K562 (cell line): ENCODE measurements at regions not wholly inside any gene's neighbourhood (a gene's known extent, or its start where the extent isn't known, plus 50 kb on each side); places are given as distances from the start of the nearest gene placed in this dataset.

Experiments
- ATAC-seq: fragments of 200-7000 bp; cut with Tn5 transposase; 3 replicates; pipeline ENCODE4 v1.9.1; 2020; ENCODE audit warnings: moderate library complexity
- BruUV-seq: library from RNA; stranded (reverse); fragments of 400-500 nt; replicated peaks from 2 replicates; lab custom pipeline; 2021; lab: Mats Ljungman, UMichigan
- CTCF ChIA-PET: fragments of 300-600 bp; formaldehyde crosslinking; extraction: SDS; loops from one replicate; lab custom pipeline; 2021; ENCODE audit warnings: low intra/inter-chr PET ratio; lab: Yijun Ruan, JAX
- POLR2A ChIA-PET: fragments of 300-600, 350-650 bp; sonication (Branson Sonifier 250); formaldehyde crosslinking; extraction: SDS; loops from one replicate; lab custom pipeline; 2021; ENCODE audit warnings: antibody characterized with exemption, inconsistent platforms; lab: Yijun Ruan, JAX
- DNase-seq, 4 experiments: peaks; one replicate each; pipeline versions ENCODE4 v3.0.0 to v3.0.0-alpha.2; 2011 to 2018; ENCODE audit warnings: low spot score in 3 of 4, mixed read lengths in 3 of 4; ENCODE audit errors: extremely low read depth in 1 of 4
- FAIRE-seq: peaks from 2 replicates; lab custom pipeline; 2011; peaks lifted over from hg19 to GRCh38; lab: Jason Lieb, UNC
- H2AFZ ChIP-seq: 2 replicates; pipeline ENCODE4 v1.6.0; 2011; ENCODE audit warnings: low read depth, low read length, control low read depth, inconsistent platforms
- H3K27ac ChIP-seq: fragments of 200-600 bp; 3 replicates; pipeline ENCODE4 v1.8.0; 2011; ENCODE audit warnings: low read depth, mild to moderate bottlenecking, control low read depth, inconsistent platforms, low read length, moderate library complexity, mixed read lengths; ENCODE audit errors: extremely low read depth
- H3K27me3 ChIP-seq, 2 experiments: fragments of 300-600 bp in 1 of 2; 2 replicates in 1 of 2; 3 replicates in 1 of 2; pipeline versions ENCODE4 v1.6.0 to v1.8.0; 2011; ENCODE audit warnings: inconsistent platforms in 2 of 2, low read length in 2 of 2, mild to moderate bottlenecking in 1 of 2, mixed read lengths in 1 of 2, moderate library complexity in 1 of 2; ENCODE audit not compliant: control insufficient read depth in 2 of 2, insufficient read depth in 2 of 2
- H3K36me3 ChIP-seq: fragments of 300-600 bp; 3 replicates; pipeline ENCODE4 v1.8.0; 2011; ENCODE audit warnings: mild to moderate bottlenecking, low read length, inconsistent platforms; ENCODE audit not compliant: control insufficient read depth, insufficient read depth
- H3K4me1 ChIP-seq, 2 experiments: fragments of 200-600 bp in 1 of 2; replicated peaks in 1 of 2; 2 replicates in 1 of 2; 3 replicates in 1 of 2; pipeline versions ENCODE4 v1.5.1 to v1.8.0; 2011; ENCODE audit warnings: inconsistent platforms in 2 of 2, low read length in 2 of 2, mild to moderate bottlenecking in 1 of 2, mixed read lengths in 1 of 2, moderate library complexity in 1 of 2; ENCODE audit not compliant: control insufficient read depth in 2 of 2, insufficient read depth in 2 of 2
- H3K4me2 ChIP-seq: 2 replicates; pipeline ENCODE4 v1.6.1; 2011; ENCODE audit warnings: low read length, control low read depth, inconsistent platforms, mixed read lengths; ENCODE audit not compliant: insufficient read depth
- H3K4me3 ChIP-seq: fragments of 200-600 bp; sonication (generic), shearing (Covaris generic); 2 replicates; pipeline ENCODE4 v1.5.1; 2016; ENCODE audit warnings: control low read depth, inconsistent platforms
- H3K79me2 ChIP-seq: fragments of 200-600 bp; 3 replicates; pipeline ENCODE4 v1.8.0; 2011; ENCODE audit warnings: low read length, inconsistent platforms; ENCODE audit not compliant: control insufficient read depth, insufficient read depth
- H3K9ac ChIP-seq, 2 experiments: 2 replicates each; pipeline versions ENCODE4 v1.6.0 to v1.6.1; 2011; ENCODE audit warnings: low read depth in 2 of 2, low read length in 2 of 2, control low read depth in 1 of 2, inconsistent platforms in 1 of 2, mild to moderate bottlenecking in 1 of 2, mixed read lengths in 1 of 2; ENCODE audit not compliant: insufficient read depth in 1 of 2
- H3K9me1 ChIP-seq: one replicate; pipeline ENCODE4 v1.6.0; 2011; ENCODE audit warnings: inconsistent platforms, mild to moderate bottlenecking, low read length, moderate library complexity; ENCODE audit not compliant: control insufficient read depth, insufficient read depth
- H3K9me3 ChIP-seq: replicated peaks from 2 replicates; pipeline ENCODE4 v1.5.1; 2011; ENCODE audit warnings: low read depth, low read length, inconsistent platforms; ENCODE audit not compliant: control insufficient read depth, insufficient read depth
- H4K20me1 ChIP-seq: replicated peaks from 2 replicates; pipeline ENCODE4 v1.6.1; 2011; ENCODE audit warnings: low read length, inconsistent platforms, mixed read lengths; ENCODE audit not compliant: control insufficient read depth, insufficient read depth
- CBFA2T2 ChIP-seq: fragments of 450-650 bp; conservative IDR thresholded peaks from 2 replicates; pipeline ENCODE4 v1.6.1; 2017; ENCODE audit warnings: mild to moderate bottlenecking
- SPI1 ChIP-seq: IDR thresholded peaks from 2 replicates; pipeline ENCODE4 v1.6.1; 2011; ENCODE audit warnings: low read depth, low read length, control low read depth, borderline replicate concordance
- ZNF121 ChIP-seq: sonication (generic); formaldehyde crosslinking; conservative IDR thresholded peaks from 2 replicates; pipeline ENCODE4 v1.8.0; 2022; ENCODE audit warnings: missing genetic modification reagents
- WGBS: fragments of 100-300 bp; shearing (Covaris generic); methylation state at CpG from one replicate; pipeline ENCODE4 v1.1.6; 2016; ENCODE audit warnings: low coverage, mixed read lengths; ENCODE audit not compliant: insufficient coverage; ENCODE audit errors: missing lambda C conversion rate; 5-methylcytosine and 5-hydroxymethylcytosine counted together
- in situ Hi-C: fragments of 300-500 bp; cut with MboI; formaldehyde crosslinking; loops from 4 replicates; pipeline ENCODE4 v1.15.0; 2018; ENCODE audit warnings: inconsistent platforms, mixed read lengths
- intact Hi-C: fragments of 100-400 bp; cut with micrococcal nuclease; formaldehyde crosslinking; loops from 2 replicates; pipeline ENCODE4 v1.14.2; 2022
- TF ChIP-seq, protein P1 (sequence below), 2 experiments: fragments of 450-650 bp in 1 of 2; sonication (generic) in 1 of 2; formaldehyde crosslinking in 1 of 2; IDR thresholded peaks in 1 of 2; conservative IDR thresholded peaks in 1 of 2; 2 replicates each; pipeline versions ENCODE4 v1.6.1 to v1.8.1; 2016 to 2023; ENCODE audit warnings: mild to moderate bottlenecking in 2 of 2, moderate library complexity in 2 of 2, inconsistent platforms in 1 of 2, missing genetic modification reagents in 1 of 2
- TF ChIP-seq, protein P2 (sequence below): fragments of 200-800 bp; sonication (Bioruptor generic); IDR thresholded peaks from 2 replicates; pipeline ENCODE4 v1.6.1; 2017; ENCODE audit warnings: missing genetic modification characterization, missing compliant biosample characterization
- TF ChIP-seq, protein P3 (sequence below): sonication (generic); formaldehyde crosslinking; IDR thresholded peaks from 2 replicates; pipeline ENCODE4 v1.8.0; 2022; ENCODE audit warnings: mild to moderate bottlenecking, missing genetic modification reagents, borderline replicate concordance

DNA sequence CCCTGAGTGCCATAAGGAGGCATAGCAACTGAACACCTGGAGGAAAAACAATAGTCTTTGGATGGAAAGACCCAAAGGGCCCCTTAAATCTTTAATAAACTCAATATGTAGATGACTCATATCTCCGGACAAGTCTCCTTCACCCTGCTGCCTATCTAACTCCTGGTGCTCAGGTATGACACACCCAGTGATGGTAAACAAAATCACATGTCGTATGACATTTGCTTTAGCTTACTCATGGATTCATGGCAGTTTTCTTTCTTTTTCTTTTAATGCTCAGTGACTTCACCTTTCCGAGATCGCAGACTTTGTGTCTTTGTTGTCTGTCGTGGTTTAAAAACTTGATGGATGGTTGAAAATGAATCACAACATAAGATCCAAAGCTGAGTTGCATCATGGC, 208.5 kb upstream of the PROX1 start:
- POLR2A ChIA-PET: no interaction called here
- no peak overlapping the region for H3K4me3 ChIP-seq

More for the DNA sequence above, 208.5 kb upstream of the PROX1 start:
- H3K79me2 ChIP-seq: no peaks in the 10 kb centered on the region
- no peak overlapping the region for H3K4me2 ChIP-seq
- BruUV-seq: no TSS peak
- no peaks in the 10 kb centered on the region for H3K9me3 ChIP-seq
- no peak for TF ChIP-seq CBFA2T2
- TF ChIP-seq, protein P1, sequence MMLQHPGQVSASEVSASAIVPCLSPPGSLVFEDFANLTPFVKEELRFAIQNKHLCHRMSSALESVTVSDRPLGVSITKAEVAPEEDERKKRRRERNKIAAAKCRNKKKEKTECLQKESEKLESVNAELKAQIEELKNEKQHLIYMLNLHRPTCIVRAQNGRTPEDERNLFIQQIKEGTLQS (IDR thresholded peaks at IDR 0.05): peak; percentile 31; the same call in 1 of the 2 replicates
- TF ChIP-seq, protein P1 (CRISPR knock-in tag; conservative IDR thresholded peaks at IDR 0.05): no peak
- TF ChIP-seq, protein P2, sequence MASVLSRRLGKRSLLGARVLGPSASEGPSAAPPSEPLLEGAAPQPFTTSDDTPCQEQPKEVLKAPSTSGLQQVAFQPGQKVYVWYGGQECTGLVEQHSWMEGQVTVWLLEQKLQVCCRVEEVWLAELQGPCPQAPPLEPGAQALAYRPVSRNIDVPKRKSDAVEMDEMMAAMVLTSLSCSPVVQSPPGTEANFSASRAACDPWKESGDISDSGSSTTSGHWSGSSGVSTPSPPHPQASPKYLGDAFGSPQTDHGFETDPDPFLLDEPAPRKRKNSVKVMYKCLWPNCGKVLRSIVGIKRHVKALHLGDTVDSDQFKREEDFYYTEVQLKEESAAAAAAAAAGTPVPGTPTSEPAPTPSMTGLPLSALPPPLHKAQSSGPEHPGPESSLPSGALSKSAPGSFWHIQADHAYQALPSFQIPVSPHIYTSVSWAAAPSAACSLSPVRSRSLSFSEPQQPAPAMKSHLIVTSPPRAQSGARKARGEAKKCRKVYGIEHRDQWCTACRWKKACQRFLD: no peak
- TF ChIP-seq, protein P3, sequence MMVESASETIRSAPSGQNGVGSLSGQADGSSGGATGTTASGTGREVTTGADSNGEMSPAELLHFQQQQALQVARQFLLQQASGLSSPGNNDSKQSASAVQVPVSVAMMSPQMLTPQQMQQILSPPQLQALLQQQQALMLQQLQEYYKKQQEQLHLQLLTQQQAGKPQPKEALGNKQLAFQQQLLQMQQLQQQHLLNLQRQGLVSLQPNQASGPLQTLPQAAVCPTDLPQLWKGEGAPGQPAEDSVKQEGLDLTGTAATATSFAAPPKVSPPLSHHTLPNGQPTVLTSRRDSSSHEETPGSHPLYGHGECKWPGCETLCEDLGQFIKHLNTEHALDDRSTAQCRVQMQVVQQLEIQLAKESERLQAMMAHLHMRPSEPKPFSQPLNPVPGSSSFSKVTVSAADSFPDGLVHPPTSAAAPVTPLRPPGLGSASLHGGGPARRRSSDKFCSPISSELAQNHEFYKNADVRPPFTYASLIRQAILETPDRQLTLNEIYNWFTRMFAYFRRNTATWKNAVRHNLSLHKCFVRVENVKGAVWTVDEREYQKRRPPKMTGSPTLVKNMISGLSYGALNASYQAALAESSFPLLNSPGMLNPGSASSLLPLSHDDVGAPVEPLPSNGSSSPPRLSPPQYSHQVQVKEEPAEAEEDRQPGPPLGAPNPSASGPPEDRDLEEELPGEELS: no peak
- no peak for TF ChIP-seq SPI1
- no peak for TF ChIP-seq ZNF121 (CRISPR knock-in tag)
- no peaks in the 10 kb centered on the region for H4K20me1 ChIP-seq
- H3K27me3 ChIP-seq: peaks cover 3 to 7% of the 10 kb centered on the region in 2 experiments; a peak in 2 of 5 replicates
- no peak overlapping the region for H2AFZ ChIP-seq
- in situ Hi-C loops (loop anchor here (10.0 kb wide), 1 partner anchor 1476 kb away; no protein-coding TSS in a partner anchor), intact Hi-C loops (no loop called here)
- FAIRE-seq: no peak
- no peak overlapping the region for H3K27ac ChIP-seq
- H3K36me3 ChIP-seq: no peaks in the 10 kb centered on the region
- no peaks in the 10 kb centered on the region for H3K4me1 ChIP-seq
- 2% methylated on average over 5 of the region's 5 CpGs for WGBS
- DNase-seq: no peak
- H3K9ac ChIP-seq: no peak overlapping the region
- no peak for ATAC-seq
- CTCF ChIA-PET: no interaction called here
- H3K9me1 ChIP-seq: no peaks in the 10 kb centered on the region
